Panc1 (cell line): ENCODE measurements at regions not wholly inside any gene's neighbourhood (a gene's known extent, or its start where the extent isn't known, plus 50 kb on each side); places are given as distances from the start of the nearest gene placed in this dataset.

Source experiments
- ATAC-seq: fragments of 200-7000 bp; cut with Tn5 transposase; 2 replicates; pipeline ENCODE4 v1.9.1; 2020; ENCODE audit warnings: mild to moderate bottlenecking, moderate library complexity
- BruUV-seq: library from RNA; stranded (reverse); fragments of 400-500 nt; replicated peaks from 2 replicates; lab custom pipeline; 2021; lab: Mats Ljungman, UMichigan
- CTCF ChIA-PET: fragments of 300-600 bp; sonication (Branson Sonifier 250); formaldehyde crosslinking; loops from one replicate; lab custom pipeline; 2022; ENCODE audit warnings: antibody characterized with exemption; lab: Charles Lee
- POLR2A ChIA-PET: fragments of 300-600 bp; sonication (Branson Sonifier 250); formaldehyde crosslinking; loops from one replicate; lab custom pipeline; 2022; ENCODE audit warnings: antibody characterized with exemption; lab: Charles Lee
- DNase-seq: peaks from one replicate; pipeline ENCODE4 v3.0.0-alpha.2; 2010; ENCODE audit warnings: low read depth, low spot score
- H3K27ac ChIP-seq: 2 replicates; pipeline ENCODE4 v1.5.1; 2011; ENCODE audit warnings: mild to moderate bottlenecking, low read length, inconsistent platforms
- H3K27me3 ChIP-seq: fragments of 200-500 bp; sonication (Bioruptor generic); 2 replicates; pipeline ENCODE4 v1.6.0; 2014; ENCODE audit warnings: low read length, inconsistent platforms; ENCODE audit not compliant: control insufficient read depth, insufficient read depth
- H3K36me3 ChIP-seq: fragments of 200-500 bp; sonication (Bioruptor generic); 2 replicates; pipeline ENCODE4 v1.5.1; 2014; ENCODE audit warnings: inconsistent platforms, mild to moderate bottlenecking, low read length, moderate library complexity; ENCODE audit not compliant: control insufficient read depth, insufficient read depth
- H3K4me1 ChIP-seq: 2 replicates; pipeline ENCODE4 v1.5.1; 2011; ENCODE audit warnings: inconsistent platforms, mild to moderate bottlenecking, low read length, moderate library complexity; ENCODE audit not compliant: control insufficient read depth, insufficient read depth
- H3K4me3 ChIP-seq, 2 experiments: 2 replicates each; pipeline ENCODE4 v1.5.1; 2011 to 2012; ENCODE audit warnings: low read depth in 2 of 2, low read length in 2 of 2, mild to moderate bottlenecking in 2 of 2, inconsistent platforms in 1 of 2, moderate library complexity in 1 of 2
- H3K9me3 ChIP-seq: fragments of 200-500 bp; sonication (Bioruptor generic); 2 replicates; pipeline ENCODE4 v1.5.1; 2014; ENCODE audit warnings: low read depth, mild to moderate bottlenecking, inconsistent platforms, low read length, moderate library complexity; ENCODE audit not compliant: control insufficient read depth, insufficient read depth
- CTCF ChIP-seq: fragments of 450-650 bp; IDR thresholded peaks from 2 replicates; pipeline ENCODE4 v1.5.1; 2017; ENCODE audit warnings: mild to moderate bottlenecking
- POLR2AphosphoS5 ChIP-seq: IDR thresholded peaks from 2 replicates; pipeline ENCODE4 v1.6.1; 2012; ENCODE audit warnings: mild to moderate bottlenecking, low read depth, low read length, moderate library complexity
- REST ChIP-seq, 2 experiments: IDR thresholded peaks; 2 replicates each; pipeline ENCODE4 v1.6.1; 2011 to 2012; ENCODE audit warnings: low read depth in 2 of 2, control low read depth in 1 of 2, low read length in 1 of 2, mild to moderate bottlenecking in 1 of 2, moderate library complexity in 1 of 2; ENCODE audit not compliant: insufficient read depth in 1 of 2
- SIN3A ChIP-seq: IDR thresholded peaks from 2 replicates; pipeline ENCODE4 v1.6.1; 2012; ENCODE audit warnings: low read depth, mild to moderate bottlenecking, low read length, moderate library complexity, borderline replicate concordance; ENCODE audit not compliant: insufficient read depth
- TCF7L2 ChIP-seq: IDR thresholded peaks from 2 replicates; pipeline ENCODE4 v1.6.1; 2011; ENCODE audit warnings: mild to moderate bottlenecking, low read depth, low read length, inconsistent platforms
- in situ Hi-C: cut with HindIII; loops from 2 replicates; pipeline ENCODE4 v1.10.0; 2016; ENCODE audit warnings: low sequenced_read_pairs, low pct_unique_long_range_greater_than_20kb
- intact Hi-C: fragments of 100-400 bp; cut with micrococcal nuclease; formaldehyde crosslinking; loops from one replicate; pipeline ENCODE4 v1.10.0; 2022; ENCODE audit not compliant: unreplicated experiment

GRCh38 chr10:131474416-131474815 lies 162.9 kb upstream of the TCERG1L start:
- Histone ChIP-seq H3K4me1 (no peaks in the 10 kb centered on the region), H3K27me3 (peaks cover 3% of the 10 kb centered on the region), H3K27ac (no peak overlapping the region), H3K9me3 (no peaks in the 10 kb centered on the region), H3K36me3 (no peaks in the 10 kb centered on the region), H3K4me3 (no peak overlapping the region)
- ChIA-PET CTCF (interaction anchor here (0.9 kb wide), 1 partner anchor 425 kb away, joined by 5 read pairs; no protein-coding TSS in a partner anchor), POLR2A (no interaction called here)
- BruUV-seq = no TSS peak
- TF ChIP-seq REST (IDR thresholded peaks at IDR 0.05; ENCODE audit: insufficient read depth in 1 of 2, low read depth in 2 of 2, low read length in 1 of 2) (no peak), TCF7L2 (no peak), SIN3A (no peak)
- intact Hi-C loops (no loop called here), in situ Hi-C loops (no loop called here)
- DNase-seq (no peak), ATAC-seq (no peak)

GRCh38 chr10:131475043-131475442 lies 163.5 kb upstream of the TCERG1L start:
- in situ Hi-C loops (no loop called here), intact Hi-C loops (no loop called here)
- ATAC-seq (no peak), DNase-seq (no peak)
- ChIA-PET CTCF (no interaction called here), POLR2A (no interaction called here)
- H3K4me1 ChIP-seq = no peaks in the 10 kb centered on the region
- H3K36me3 ChIP-seq = no peaks in the 10 kb centered on the region
- no TSS peak for BruUV-seq
- TF ChIP-seq POLR2AphosphoS5 = no peak
- TF ChIP-seq CTCF = no peak
- no peak for TF ChIP-seq SIN3A
- TF ChIP-seq REST (IDR thresholded peaks at IDR 0.05; ENCODE audit: insufficient read depth in 1 of 2, low read depth in 2 of 2, low read length in 1 of 2) = no peak
- no peak for TF ChIP-seq TCF7L2
- H3K27me3 ChIP-seq = no peaks in the 10 kb centered on the region; the same call in 1 of the 2 replicates
- no peak overlapping the region for H3K27ac ChIP-seq
- no peaks in the 10 kb centered on the region for H3K9me3 ChIP-seq
- H3K4me3 ChIP-seq = no peak overlapping the region
